ENCODE measurements at regions not wholly inside any gene's neighbourhood (a gene's known extent, or its start where the extent isn't known, plus 50 kb on each side); places are given as distances from the start of the nearest gene placed in this dataset.

GRCh38 chr6:90891355-90891754 lies 304.5 kb upstream of the MAP3K7 start:
- H2BK15ac ChIP-seq (ENCODE audit: low read depth, low read length): no peak overlapping the region
- no peaks in the 10 kb centered on the region; a peak in 1 of 7 replicates for H3K36me3 Mint-ChIP-seq (ENCODE audit: insufficient read depth in 1 of 3, low read depth in 3 of 3)
- no peak for TF ChIP-seq CTCF (conservative IDR thresholded peaks at IDR 0.05)
- no peak overlapping the region for H2AK5ac ChIP-seq (ENCODE audit: insufficient read length, low read length)
- H2BK120ac ChIP-seq (ENCODE audit: low read depth, low read length, poor library complexity, severe bottlenecking): no peak overlapping the region
- no peak overlapping the region for H2BK20ac ChIP-seq (ENCODE audit: low read depth, low read length, poor library complexity, severe bottlenecking)
- H3K9me3 Mint-ChIP-seq: no peaks in the 10 kb centered on the region
- no peak overlapping the region for H4K5ac ChIP-seq (ENCODE audit: insufficient read length, low read depth, low read length)
- H3K56ac ChIP-seq (ENCODE audit: insufficient read length, low read depth, low read length): no peak overlapping the region
- no peak overlapping the region for H4K91ac ChIP-seq (ENCODE audit: insufficient read length, low read depth, low read length)
- H2BK12ac ChIP-seq (ENCODE audit: insufficient read length, low read depth, low read length): no peak overlapping the region
- H3K4me1 ChIP-seq (ENCODE audit: insufficient read depth, low read length): no peaks in the 10 kb centered on the region; the same call in 1 of the 2 replicates
- H3K4me2 ChIP-seq (ENCODE audit: insufficient read depth, insufficient read length, low read length): no peak overlapping the region
- no peak overlapping the region for H3K14ac ChIP-seq (ENCODE audit: insufficient read depth, low read length)
- no peaks in the 10 kb centered on the region for H3K27me3 ChIP-seq (ENCODE audit: insufficient read depth, low read length)
- H3K18ac ChIP-seq (ENCODE audit: insufficient read length, low read depth, low read length): no peak overlapping the region
- H3K23me2 ChIP-seq (ENCODE audit: insufficient read length, low read depth, low read length, poor library complexity, severe bottlenecking): no peaks in the 10 kb centered on the region
- no CpG with 5 or more reads among the region's 5 CpGs for WGBS (ENCODE audit: extremely low coverage, insufficient read length, low lambda C conversion rate)
- H3K27me3 Mint-ChIP-seq (ENCODE audit: low read depth): peaks cover 25% of the 10 kb centered on the region
- no peak overlapping the region for H4K8ac ChIP-seq (replicated peaks; ENCODE audit: insufficient read length, low read depth, low read length)
- no peak overlapping the region for H3K27ac Mint-ChIP-seq
- H3K27ac ChIP-seq (ENCODE audit: insufficient read length, low read depth, low read length): no peak overlapping the region
- H3K79me2 ChIP-seq (ENCODE audit: insufficient read depth, low read length): no peaks in the 10 kb centered on the region
- H3K4me3 Mint-ChIP-seq: no peak overlapping the region
- H3K4ac ChIP-seq (ENCODE audit: low read depth, low read length): no peak overlapping the region
- peaks cover 25 to 30% of the 10 kb centered on the region in 2 experiments for H3K4me1 Mint-ChIP-seq
- H3K79me1 ChIP-seq (ENCODE audit: insufficient read depth, low read depth, low read length, poor library complexity, severe bottlenecking): no peaks in the 10 kb centered on the region
- no peak overlapping the region for H2AFZ ChIP-seq (ENCODE audit: low read length)
- no peak for DNase-seq
- no peaks in the 10 kb centered on the region for H3K9me3 ChIP-seq (ENCODE audit: control insufficient read depth, low read depth, low read length)
- H3T11ph ChIP-seq (ENCODE audit: low read length): no peak overlapping the region
- no peak overlapping the region for H2BK5ac ChIP-seq (ENCODE audit: insufficient read length, low read length)
- H4K20me1 ChIP-seq (ENCODE audit: control insufficient read depth, insufficient read depth, insufficient read length): no peaks in the 10 kb centered on the region
- no peak overlapping the region for H3K9ac ChIP-seq (ENCODE audit: extremely low read depth, insufficient read length, low read length)
- no peak overlapping the region for H3K23ac ChIP-seq (ENCODE audit: insufficient read length, low read depth, low read length)

Data from H9 (cell line).